Stimulated activated CD8-positive, alpha-beta memory T cell treated with anti-CD3 and anti-CD28 coated beads, Interleukin-15, amount 100 ng/mL, for 4 hours (primary cell): ENCODE measurements at regions not wholly inside any gene's neighbourhood (a gene's known extent, or its start where the extent isn't known, plus 50 kb on each side); places are given as distances from the start of the nearest gene placed in this dataset.

ENCODE experiments used
- DNase-seq, 2 donors: peaks; one replicate each; pipeline ENCODE4 v3.0.0-alpha.2; 2020; ENCODE audit warnings: low read depth in 2 of 2

DNA sequence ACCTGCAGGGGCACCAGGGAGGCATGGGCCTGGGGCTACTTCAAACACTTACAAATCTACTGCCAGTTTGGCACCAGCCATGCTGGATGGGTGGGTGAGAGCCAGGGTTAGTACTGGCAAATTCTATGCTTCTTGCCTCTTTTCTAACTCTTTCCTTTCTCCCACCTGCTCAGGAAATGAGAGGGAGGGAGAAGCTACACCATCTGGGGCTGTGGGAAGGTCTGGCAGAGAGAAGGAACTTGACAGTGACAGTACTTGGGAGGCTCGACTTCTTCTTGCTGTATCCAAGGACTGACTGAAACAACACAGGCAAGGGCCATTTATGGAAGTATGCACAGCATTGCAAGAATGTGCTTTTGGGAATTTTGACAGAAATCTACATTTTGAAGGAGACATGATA is 149.6 kb upstream of the DYRK2 start:
- no peak for DNase-seq

DNA sequence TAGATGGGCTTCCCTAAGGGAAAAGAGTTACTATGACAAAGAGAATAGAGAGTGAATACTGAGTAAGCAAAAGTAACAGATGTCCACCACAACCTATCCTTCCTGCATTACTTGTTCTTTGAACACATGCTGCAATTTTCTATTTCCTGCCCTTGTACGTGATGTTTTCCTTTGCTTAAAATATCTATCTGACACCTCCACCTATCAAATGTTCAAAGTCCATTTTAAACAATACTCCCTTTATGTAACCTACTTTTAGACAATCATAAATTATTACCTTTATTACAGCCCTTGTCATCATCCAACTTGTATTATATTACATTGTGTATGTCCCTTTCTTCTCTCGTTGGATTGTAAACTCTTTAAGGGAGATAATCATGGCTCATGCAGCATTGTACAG is 147.2 kb upstream of the DYRK2 start:
- no peak for DNase-seq

DNA sequence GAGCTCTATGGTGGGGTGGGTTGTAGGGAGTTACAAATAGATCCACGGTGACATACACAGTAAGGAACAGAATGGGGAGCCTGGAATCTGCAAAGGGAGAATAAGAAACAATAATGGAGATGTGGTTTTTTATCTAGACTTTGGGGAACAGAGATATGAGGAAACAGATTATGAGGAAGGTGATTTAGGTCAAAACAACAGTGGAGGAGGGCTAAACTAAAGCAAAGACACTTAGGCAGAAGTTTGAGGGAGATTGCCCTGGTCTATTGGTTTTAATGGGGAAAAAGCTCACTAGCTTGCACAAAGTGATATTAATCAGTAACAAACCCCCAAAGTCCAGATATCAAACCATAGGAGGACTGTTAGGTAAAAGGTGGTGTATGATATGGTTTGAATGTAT is 144.5 kb upstream of the DYRK2 start:
- no peak for DNase-seq

DNA sequence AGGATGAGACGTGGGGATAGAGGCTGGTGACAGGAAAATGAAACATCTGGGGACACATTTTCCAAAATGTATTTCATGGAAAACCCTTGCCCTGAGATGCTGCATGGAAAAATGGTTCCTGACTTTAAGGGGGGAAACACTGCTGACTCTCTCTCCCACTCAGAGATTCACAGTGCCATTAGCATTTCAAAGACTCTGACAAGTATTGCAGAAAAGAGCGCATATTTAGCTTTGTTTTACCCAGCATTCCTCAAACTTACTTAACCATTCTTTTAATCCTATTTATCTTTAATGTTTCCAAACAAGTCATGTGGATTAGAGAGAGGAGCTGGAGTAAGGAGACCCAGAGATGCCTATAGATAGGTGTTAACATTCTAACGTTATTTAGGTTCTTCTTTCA is 141.8 kb upstream of the DYRK2 start:
- DNase-seq, result no peak

DNA sequence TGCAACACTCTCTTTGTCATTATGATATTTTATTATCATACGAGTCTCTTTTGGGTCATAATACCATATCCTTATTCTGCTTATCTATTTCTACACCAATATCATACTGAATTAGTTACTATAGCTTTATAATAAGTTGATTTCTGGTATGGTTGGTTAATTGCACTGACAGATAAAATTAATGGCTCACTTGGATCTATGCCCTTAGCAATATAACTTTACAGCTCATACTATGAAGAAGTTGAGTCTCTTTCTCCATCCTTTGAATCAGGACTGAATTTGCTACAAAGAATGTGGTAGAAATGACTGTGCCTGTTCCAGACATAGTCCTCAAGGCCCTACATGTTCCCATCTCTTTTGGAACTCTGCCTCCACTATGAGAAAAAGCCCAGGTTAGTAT is 139.7 kb upstream of the DYRK2 start:
- DNase-seq, result no peak

DNA sequence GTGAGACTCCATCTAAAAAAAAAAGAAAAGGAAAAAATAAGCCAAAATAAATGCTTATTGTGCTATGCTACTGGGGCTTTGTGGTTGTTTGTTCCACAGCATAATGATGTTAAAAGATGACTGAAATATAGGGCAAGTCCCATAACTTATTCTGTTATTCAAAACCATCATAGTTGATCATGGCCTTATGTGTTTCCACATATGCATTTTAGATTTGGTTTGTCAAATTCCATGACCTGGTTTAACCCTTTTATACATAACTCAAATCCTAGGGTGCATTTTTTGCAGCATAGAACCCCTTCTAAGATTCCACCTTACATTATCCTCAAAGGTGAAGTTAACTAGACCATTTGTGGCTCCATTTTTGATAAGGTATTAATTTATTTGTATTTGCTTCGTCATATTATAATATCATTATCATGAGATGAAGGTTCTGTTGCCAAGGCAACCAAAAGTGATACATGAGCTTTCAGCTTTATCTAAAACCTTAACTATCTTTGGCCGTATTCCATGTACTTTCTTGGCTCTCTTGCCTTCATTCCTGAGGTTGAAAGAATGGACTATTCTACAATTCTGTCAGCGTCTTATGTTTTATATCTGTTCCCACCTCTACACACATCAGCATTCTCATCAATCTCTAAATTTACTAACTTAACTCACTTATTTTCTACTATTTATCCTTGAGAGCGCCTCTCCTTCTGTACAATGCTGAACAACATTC is 138.7 kb upstream of the DYRK2 start:
- DNase-seq, result no peak

DNA sequence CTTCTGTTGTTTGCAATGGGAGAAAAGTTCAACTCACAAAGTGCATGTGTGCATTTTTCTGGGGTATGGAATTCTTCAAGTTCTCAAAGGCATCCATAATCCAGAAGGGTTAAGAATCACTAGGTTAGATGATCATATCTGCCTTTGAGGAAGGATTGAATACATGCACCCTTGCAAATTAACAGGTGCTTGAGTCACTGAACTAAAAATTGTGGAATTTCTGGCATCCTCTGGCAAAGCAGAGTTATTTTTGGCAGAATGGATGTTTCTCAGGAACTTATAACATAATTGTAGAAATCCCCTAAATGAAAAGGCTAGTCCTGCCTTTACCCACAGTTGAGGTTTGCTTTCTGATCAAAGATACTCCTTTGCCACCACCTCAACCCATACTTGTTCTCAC is 136.5 kb upstream of the DYRK2 start:
- DNase-seq, result no peak

DNA sequence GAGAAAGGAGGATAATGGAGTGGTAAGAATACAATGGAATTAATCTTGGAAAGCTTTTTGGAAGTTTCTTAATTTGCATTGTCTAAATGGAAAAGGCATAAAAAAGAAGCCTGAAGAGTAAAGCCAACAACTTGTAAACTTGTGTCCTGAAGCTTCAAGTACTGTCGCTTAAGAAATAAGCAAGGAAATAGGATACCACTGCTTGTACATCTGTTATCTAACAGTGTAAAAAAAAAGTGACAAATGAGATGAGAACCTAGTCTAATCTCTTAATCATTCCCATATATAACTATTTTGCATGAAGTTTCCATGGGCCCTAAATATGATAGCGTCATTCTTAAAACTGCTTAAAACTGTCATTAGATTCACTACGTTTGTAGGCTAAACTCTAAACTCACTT is 134.0 kb upstream of the DYRK2 start:
- no peak for DNase-seq

DNA sequence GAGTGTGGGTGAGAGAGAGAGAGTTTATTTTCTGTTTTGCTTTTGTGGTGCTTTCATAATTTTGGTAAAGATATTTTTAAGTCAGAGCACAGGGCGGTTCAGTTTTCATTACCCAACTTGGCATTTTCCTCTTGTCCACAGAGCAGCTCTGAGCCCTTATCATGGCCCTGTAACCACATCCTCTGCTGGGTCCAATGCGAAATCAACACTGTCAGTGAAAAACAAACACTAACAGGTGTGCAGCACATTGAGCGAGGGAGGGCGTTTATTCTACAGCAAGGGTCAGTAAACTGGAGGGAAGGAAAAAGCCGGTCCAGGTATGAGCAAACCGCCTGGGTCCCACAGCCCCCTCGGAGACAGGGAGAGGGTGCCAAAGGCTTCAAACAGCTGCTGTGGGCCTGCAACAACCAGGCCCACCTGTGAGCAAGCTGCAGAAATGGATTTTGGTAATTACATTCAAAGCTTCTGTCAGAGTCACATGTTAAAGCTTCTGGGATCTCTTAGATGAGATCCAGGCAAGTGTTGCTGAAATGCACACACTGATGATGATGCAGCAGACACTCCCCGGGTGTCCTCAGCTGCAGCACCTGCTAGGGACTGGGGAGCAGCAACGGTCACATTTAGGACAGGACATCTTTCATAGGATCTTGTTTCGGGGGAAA is 132.7 kb upstream of the DYRK2 start:
- DNase-seq, result peak; percentile 1 to 9

DNA sequence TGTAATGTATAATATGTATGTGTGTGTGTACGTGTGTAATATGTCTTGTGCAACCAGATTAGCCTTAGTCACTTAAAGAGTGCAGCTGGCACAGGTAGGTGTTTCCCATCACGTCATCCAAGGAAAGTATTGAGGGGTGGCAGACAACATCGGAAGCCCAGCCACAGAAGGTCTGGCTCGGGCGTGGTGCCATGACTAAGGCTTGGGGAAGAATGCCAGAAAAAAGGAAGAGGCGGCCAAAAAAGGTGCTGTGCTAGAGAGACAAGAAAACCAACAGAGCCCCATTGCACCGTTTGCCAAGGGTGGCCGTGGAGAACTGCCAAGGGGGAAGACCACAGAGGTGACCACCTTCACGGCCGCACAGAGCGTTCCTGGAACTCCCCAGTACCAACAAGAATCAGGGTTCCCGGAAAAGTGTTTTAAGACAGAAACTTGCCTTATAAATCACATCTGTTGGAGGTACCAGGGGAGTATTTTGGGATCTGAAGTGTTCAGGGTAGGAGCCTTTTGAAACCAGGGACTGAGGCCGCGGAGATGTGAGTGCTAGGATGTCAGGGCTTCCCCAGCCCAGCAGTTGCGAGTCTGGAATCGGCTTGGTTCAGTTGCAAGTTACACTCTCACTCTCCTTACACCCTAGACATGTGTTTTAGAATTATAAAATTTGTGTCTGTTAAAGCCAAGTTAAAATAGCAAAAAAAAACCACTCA is 131.2 kb upstream of the DYRK2 start:
- no peak for DNase-seq

DNA sequence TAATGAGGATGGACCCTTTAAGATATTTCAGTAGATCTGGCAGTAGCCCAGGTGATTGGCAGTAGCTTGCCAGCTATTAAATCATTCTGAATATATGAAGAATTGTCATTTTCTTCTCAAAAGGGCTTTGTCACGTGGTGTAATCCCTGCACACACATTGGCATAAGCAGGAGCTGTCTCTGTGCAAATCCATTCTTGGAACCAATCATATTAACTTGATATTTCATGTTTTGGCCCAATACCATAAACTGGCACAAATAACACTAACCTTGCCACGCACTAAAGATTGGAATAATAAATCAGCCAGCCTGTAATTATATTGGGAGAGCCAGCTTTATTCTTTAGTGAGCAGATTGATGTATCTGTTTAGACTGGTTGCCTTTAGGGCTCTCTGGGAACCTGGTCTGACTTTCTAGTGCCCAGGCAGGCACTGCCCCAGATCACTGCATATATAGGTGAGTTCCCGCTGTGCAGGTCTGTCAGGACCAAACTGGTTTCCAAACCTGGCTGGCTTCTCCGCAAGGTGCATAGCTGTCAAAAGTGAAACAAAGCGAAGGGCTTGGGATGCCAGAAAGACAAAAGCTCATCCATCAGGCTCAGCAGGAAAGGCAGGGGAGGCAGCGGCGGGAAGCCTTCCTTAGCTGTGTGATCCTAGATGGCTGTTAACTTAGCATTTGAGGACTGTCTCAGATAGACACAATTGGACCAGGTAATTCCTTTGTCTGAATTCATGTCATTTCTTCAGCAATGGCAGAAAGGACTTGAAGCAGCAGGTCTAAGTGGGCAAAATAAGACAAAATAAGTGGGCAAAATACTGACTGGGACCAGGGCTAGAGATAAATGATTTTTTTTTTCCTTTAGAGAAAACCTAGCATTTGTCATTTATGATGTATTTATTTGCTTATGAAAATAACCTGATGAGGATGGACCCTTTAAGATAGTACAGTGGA is 128.8 kb upstream of the DYRK2 start:
- DNase-seq, result no peak

DNA sequence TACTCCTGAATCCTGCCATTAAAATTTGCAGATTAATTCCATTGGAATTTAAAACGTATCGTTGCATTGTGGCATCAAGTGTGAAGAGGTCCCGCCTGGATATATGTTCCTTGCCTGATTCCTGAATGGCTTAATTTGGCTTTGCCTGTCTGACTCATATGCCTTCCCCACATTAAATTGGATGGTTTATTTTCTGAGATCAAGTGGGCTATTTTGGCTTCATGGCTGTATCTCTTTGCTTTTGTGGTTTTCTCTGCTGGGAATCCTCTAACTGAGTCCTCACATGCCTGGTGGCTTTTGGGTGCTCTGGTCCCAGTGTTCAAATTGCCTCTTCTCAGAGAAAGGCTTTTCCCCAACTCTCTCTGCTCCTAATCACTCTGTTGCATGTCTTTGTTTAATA is 127.9 kb upstream of the DYRK2 start:
- DNase-seq, result no peak

DNA sequence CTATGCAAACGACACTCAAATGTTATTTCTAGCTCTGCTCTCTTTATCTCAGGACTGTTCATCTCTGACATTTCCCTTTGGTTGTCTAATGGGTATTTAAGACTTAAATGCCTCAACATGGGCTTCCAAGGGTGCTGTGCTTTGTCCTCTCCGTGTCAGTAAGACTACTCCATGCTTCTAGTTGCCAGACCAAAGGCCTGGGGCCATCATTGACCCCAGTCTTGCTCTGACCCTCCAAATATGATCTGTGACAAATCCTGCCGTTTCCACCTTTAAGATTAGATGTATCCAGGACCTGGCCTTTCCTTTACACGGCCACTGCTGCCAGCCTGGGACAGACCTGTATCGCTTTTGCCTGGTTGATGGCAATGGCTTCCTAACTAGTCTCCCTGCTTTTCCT is 126.3 kb upstream of the DYRK2 start:
- no peak for DNase-seq

DNA sequence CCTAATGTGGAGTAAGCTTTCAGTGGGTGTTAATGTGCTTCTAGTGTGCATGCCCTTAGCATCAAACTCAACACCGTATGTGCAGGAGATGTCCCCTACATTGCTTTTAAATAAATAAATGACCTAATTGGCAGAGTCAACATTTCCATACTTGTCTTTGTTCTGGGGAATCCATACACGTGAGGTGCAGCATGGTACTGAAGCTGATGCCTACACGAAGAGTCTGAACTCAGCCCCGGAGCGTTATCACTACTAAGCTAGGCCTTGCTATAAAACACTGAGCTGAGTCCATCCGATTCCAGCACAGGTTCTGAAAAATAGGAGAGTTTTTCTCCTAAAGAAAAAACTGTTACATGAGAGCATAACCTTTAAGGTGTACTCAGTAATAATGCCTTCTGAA is 125.0 kb upstream of the DYRK2 start:
- DNase-seq, result no peak

DNA sequence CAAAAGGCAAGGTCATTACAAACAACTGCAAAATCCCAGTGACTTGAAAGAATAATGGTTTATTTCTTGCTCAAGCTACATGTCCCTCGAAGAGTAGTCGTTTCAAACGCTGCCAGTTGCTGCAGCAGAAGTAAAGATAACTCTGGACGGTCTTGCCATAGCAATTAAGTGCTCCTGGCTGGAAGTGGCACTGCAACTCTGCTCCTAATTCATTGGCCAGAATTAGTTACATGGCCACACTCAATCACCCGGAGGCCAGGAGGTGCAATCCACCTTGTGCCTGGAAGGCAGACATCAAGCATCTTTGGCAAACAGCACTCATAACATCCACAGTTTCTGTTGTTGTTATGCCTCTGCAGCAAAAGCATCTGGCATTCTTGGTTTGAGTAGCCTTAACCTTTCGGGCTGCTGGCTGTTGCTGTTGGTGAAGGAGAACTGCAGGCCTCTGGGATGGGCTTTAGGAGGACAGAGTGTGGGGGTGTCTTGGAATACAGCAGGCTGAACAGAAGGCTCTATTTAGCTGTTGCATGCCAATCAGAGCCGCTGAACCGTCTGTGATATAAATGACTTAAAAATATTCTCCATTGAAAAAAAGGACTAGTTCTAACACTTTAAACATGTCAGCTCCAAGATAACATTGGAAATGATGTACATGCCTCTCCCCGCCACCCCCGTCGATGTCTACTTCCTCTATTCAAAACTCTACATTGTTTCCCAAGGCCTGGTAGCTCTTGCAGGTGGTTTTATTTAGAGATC is 123.5 kb upstream of the DYRK2 start:
- no peak for DNase-seq

DNA sequence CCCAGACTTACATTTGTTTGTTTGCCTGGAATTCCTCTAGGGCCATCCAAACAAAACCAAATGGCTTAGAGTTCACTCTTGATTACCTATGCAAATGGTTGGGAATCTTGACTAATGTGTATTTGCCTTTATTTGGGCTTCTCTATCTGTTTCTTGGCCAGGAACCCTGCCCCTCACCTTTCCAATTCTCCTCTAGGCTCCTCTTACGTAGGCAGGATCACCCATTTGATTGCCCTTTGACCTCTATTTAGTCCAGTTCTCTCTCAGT is 123.0 kb upstream of the DYRK2 start:
- DNase-seq, result no peak

DNA sequence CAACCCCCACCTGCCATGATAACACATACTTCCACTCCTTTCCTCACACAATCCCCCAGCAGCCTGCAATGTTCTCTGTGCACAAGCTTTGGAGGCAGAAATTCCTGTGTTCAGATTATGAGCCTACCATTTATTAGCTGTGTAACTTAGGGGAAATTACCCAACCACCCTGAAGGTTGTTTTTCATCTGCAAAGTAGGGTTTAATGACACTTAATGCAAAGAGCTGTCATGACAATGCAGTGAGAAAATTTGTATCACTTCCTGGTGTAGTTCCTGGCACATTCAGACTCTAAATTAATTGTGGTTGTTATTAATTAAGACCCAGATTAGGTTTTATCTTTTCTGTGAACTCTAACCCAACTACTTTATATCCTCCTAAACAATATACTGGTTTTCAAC is 122.4 kb upstream of the DYRK2 start:
- no peak for DNase-seq

DNA sequence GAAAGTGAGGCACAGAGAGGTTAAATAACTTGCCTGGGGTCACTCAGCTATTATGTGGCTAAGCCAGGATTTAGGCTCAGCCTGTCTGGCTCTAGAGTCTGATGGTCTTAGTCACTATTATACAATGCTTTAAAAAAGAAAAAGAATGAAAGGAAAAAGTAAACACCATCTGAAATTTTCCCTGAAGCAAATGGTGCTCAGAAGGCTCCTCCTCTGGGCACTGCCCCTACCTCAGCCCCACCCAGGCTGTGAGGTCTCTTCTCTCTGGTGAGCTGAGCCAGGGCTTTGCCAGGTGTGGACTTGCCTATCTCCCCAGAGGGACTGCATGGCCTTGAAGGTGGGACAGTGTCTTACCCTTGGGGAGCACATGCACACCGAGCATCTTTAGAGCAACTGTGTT is 117.5 kb upstream of the DYRK2 start:
- no peak for DNase-seq

DNA sequence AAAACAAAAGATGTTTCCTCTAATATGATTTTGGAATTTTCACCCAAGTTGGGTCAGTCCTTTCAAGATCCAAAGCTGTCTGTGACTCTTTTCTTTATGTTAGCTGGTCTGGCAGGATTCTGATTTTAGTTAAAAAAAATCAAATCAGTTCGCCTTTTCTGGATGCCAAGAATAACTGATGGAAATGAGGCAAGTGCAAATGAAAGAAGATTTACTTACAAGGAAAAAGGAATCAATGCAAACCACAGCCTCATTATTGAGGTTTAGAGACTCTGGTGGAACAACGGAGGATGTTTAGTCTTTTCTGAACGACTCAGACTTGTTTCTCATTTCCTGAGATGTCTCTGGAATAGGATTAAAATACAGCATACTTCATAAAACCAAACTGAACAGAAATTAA is 117.0 kb upstream of the DYRK2 start:
- no peak for DNase-seq

DNA sequence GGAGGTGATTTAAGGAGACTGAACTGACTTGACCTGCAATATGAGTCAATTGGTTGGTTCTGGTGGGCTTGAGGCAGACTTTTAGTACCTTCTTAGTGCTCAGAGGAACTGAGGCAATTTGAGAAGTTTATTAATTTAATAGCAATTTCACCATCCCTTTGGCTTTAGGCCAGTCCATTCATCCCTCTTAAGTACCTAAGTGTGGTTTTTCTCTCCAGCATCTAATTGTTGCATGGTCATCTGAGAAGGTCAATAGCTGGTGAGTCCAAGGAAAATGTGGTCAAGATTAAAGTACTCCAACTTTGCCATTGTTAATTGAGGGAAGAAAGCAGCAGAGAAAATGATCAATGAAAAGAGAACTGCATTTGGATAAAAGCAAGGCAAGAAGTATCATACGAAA is 115.4 kb upstream of the DYRK2 start:
- no peak for DNase-seq

DNA sequence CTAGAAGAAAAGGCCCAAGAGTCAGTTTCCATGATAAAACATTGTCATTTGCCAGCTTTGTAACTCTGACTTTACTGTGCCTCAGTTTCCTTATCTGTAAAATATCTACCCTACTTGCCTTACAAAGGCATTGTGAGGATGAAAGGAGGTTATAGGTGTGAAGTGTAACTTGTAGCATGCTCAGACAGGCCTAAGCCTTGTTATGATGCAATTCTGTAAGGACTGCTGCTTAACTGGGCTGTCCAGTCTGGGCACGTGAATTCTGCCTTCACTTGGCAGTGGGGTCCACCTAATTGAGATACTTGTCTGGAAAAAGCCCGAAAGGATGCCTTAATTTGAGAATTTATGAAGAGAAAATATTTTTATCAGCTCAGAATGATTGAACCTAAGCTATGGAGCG is 114.5 kb upstream of the DYRK2 start:
- no peak for DNase-seq

DNA sequence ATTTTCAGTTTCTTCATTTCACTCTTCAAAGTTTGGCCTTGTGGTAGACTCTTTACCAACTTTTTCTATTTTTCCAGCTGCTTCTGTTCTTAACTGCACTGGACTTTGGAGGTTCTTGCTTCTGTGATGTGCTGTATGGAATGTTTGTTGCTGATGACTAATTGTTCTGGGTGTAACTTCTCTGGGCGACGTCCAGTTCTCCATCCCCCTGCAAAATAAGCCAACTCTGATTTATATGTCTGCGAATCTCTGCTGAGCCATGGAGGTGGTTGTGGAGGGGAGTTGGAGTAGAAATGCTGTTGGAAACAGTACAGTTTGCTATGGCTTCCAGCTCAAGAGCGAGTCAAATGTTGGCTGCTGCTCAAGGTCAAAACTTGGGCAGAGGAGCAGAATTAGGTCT is 113.9 kb upstream of the DYRK2 start:
- no peak for DNase-seq
